IMR-90 (cell line): ENCODE measurements at regions not wholly inside any gene's neighbourhood (a gene's known extent, or its start where the extent isn't known, plus 50 kb on each side); places are given as distances from the start of the nearest gene placed in this dataset.

Source experiments
- ATAC-seq: fragments of 200-7000 bp; cut with Tn5 transposase; 2 replicates; pipeline ENCODE4 v1.9.1; 2020; ENCODE audit warnings: low read depth, mild to moderate bottlenecking, moderate library complexity
- BruUV-seq: library from RNA; stranded (reverse); fragments of 400-500 nt; replicated peaks from 2 replicates; lab custom pipeline; 2021; lab: Mats Ljungman, UMichigan
- CTCF ChIA-PET: fragments of 300-600 bp; formaldehyde crosslinking; extraction: SDS; loops from one replicate; lab custom pipeline; 2021; ENCODE audit warnings: antibody characterized with exemption; lab: Yijun Ruan, JAX
- POLR2A ChIA-PET: fragments of 300-600 bp; sonication (Branson Sonifier 250); formaldehyde crosslinking; loops from one replicate; lab custom pipeline; 2022; ENCODE audit warnings: antibody characterized with exemption; ENCODE audit not compliant: unreplicated experiment; lab: Charles Lee
- DNase-seq: peaks from one replicate; pipeline ENCODE4 v3.0.0; 2013
- H2AFZ ChIP-seq: replicated peaks from 2 replicates; pipeline ENCODE3; 2013; ENCODE audit warnings: low read length, mild to moderate bottlenecking; ENCODE audit not compliant: poor library complexity
- H2AK5ac ChIP-seq: 2 replicates; pipeline ENCODE4 v1.6.1; 2013; ENCODE audit warnings: low read depth, low read length, inconsistent platforms
- H2AK9ac ChIP-seq: replicated peaks from 2 replicates; pipeline ENCODE3; 2013; ENCODE audit warnings: mild to moderate bottlenecking, low read depth, low read length, moderate library complexity; ENCODE audit not compliant: poor library complexity
- H2BK120ac ChIP-seq: 2 replicates; pipeline ENCODE4 v1.6.1; 2013; ENCODE audit warnings: low read depth, low read length, inconsistent platforms
- H2BK15ac ChIP-seq: 3 replicates; pipeline ENCODE4 v1.6.1; 2013; ENCODE audit warnings: low read depth, low read length, inconsistent platforms
- H2BK20ac ChIP-seq: 2 replicates; pipeline ENCODE4 v1.6.1; 2013; ENCODE audit warnings: low read depth, mild to moderate bottlenecking, inconsistent platforms, low read length, moderate library complexity
- H2BK5ac ChIP-seq: 2 replicates; pipeline ENCODE4 v1.6.1; 2013; ENCODE audit warnings: mild to moderate bottlenecking, low read depth, low read length, inconsistent platforms; ENCODE audit not compliant: poor library complexity, severe bottlenecking
- H3K14ac ChIP-seq: replicated peaks from 2 replicates; pipeline ENCODE4 v1.6.1; 2013; ENCODE audit warnings: low read depth, low read length, inconsistent platforms
- H3K18ac ChIP-seq: 2 replicates; pipeline ENCODE4 v1.6.1; 2013; ENCODE audit warnings: low read depth, low read length, control low read depth
- H3K23ac ChIP-seq: 2 replicates; pipeline ENCODE4 v1.6.1; 2013; ENCODE audit warnings: low read depth, low read length, inconsistent platforms
- H3K27ac ChIP-seq: 2 replicates; pipeline ENCODE4 v1.5.1; 2013; ENCODE audit warnings: mild to moderate bottlenecking, control low read depth, low read length; ENCODE audit not compliant: insufficient read depth
- H3K27me3 ChIP-seq: 2 replicates; pipeline ENCODE4 v1.6.1; 2013; ENCODE audit warnings: low read length; ENCODE audit not compliant: control insufficient read depth, insufficient read depth
- H3K36me3 ChIP-seq: 2 replicates; pipeline ENCODE4 v1.6.1; 2013; ENCODE audit warnings: low read length, mixed read lengths; ENCODE audit not compliant: control insufficient read depth, insufficient read depth
- H3K4ac ChIP-seq: 2 replicates; pipeline ENCODE4 v1.6.1; 2013; ENCODE audit warnings: low read depth, low read length, inconsistent platforms
- H3K4me1 ChIP-seq: 2 replicates; pipeline ENCODE4 v1.6.1; 2013; ENCODE audit warnings: low read length, mixed read lengths; ENCODE audit not compliant: control insufficient read depth, insufficient read depth
- H3K4me2 ChIP-seq: 2 replicates; pipeline ENCODE4 v1.6.1; 2013; ENCODE audit warnings: low read depth, mild to moderate bottlenecking, control low read depth, low read length, moderate library complexity
- H3K4me3 ChIP-seq: 2 replicates; pipeline ENCODE4 v1.5.1; 2013; ENCODE audit warnings: low read depth, mild to moderate bottlenecking, control low read depth, low read length, moderate library complexity; ENCODE audit not compliant: insufficient read depth
- H3K56ac ChIP-seq: 2 replicates; pipeline ENCODE4 v1.6.1; 2013; ENCODE audit warnings: low read length, inconsistent platforms; ENCODE audit not compliant: insufficient read depth; ENCODE audit errors: extremely low read depth
- H3K79me1 ChIP-seq, 2 experiments: 2 replicates each; pipeline ENCODE4 v1.6.1; 2013; ENCODE audit warnings: low read length in 2 of 2, inconsistent platforms in 1 of 2, low read depth in 1 of 2
- H3K9ac ChIP-seq: 2 replicates; pipeline ENCODE4 v1.6.1; 2013; ENCODE audit warnings: low read depth, low read length, control low read depth
- H3K9me1 ChIP-seq: 2 replicates; pipeline ENCODE4 v1.6.1; 2013; ENCODE audit warnings: low read length, inconsistent platforms; ENCODE audit not compliant: insufficient read depth
- H3K9me3 ChIP-seq: 2 replicates; pipeline ENCODE4 v1.6.1; 2013; ENCODE audit warnings: low read length; ENCODE audit not compliant: control insufficient read depth, insufficient read depth
- H4K20me1 ChIP-seq: 2 replicates; pipeline ENCODE4 v1.6.1; 2013; ENCODE audit warnings: low read length, inconsistent platforms; ENCODE audit not compliant: insufficient read depth
- H4K5ac ChIP-seq: 2 replicates; pipeline ENCODE4 v1.6.1; 2013; ENCODE audit warnings: mild to moderate bottlenecking, low read depth, low read length, control low read depth
- H4K8ac ChIP-seq, 2 experiments: 2 replicates each; pipeline ENCODE4 v1.6.1; 2013; ENCODE audit warnings: low read depth in 2 of 2, low read length in 2 of 2, control low read depth in 1 of 2, inconsistent platforms in 1 of 2
- H4K91ac ChIP-seq: 2 replicates; pipeline ENCODE4 v1.6.1; 2013; ENCODE audit warnings: low read depth, low read length, inconsistent platforms; ENCODE audit not compliant: insufficient read depth
- CEBPB ChIP-seq: IDR thresholded peaks from 2 replicates; pipeline ENCODE4 v1.6.1; 2012; ENCODE audit warnings: low read depth, low read length, improper control_type of control experiment
- CHD1 ChIP-seq: IDR thresholded peaks from 2 replicates; pipeline ENCODE4 v1.6.1; 2012; ENCODE audit warnings: low read depth, low read length, improper control_type of control experiment
- FOS ChIP-seq: fragments of 150-350 bp; IDR thresholded peaks from 2 replicates; pipeline ENCODE4 v1.6.1; 2016; ENCODE audit warnings: low read depth, low read length
- MAZ ChIP-seq: IDR thresholded peaks from 2 replicates; pipeline ENCODE4 v1.6.1; 2012; ENCODE audit warnings: low read depth, mild to moderate bottlenecking, low read length, improper control_type of control experiment, moderate library complexity, borderline replicate concordance
- MXI1 ChIP-seq: IDR thresholded peaks from 2 replicates; pipeline ENCODE4 v1.6.1; 2012; ENCODE audit warnings: low read depth, mild to moderate bottlenecking, low read length, moderate library complexity, borderline replicate concordance
- NFE2L2 ChIP-seq: fragments of 150-350 bp; IDR thresholded peaks from 2 replicates; pipeline ENCODE4 v1.6.1; 2016; ENCODE audit warnings: low read depth, mild to moderate bottlenecking, low read length
- POLR2A ChIP-seq: IDR thresholded peaks from 2 replicates; pipeline ENCODE4 v1.6.1; 2012; ENCODE audit warnings: mild to moderate bottlenecking, low read depth, low read length
- RCOR1 ChIP-seq: IDR thresholded peaks from 2 replicates; pipeline ENCODE4 v1.6.1; 2012; ENCODE audit warnings: mild to moderate bottlenecking, low read length, improper control_type of control experiment; ENCODE audit not compliant: insufficient replicate concordance
- WGBS, 2 experiments: methylation state at CpG; one replicate each; pipeline versions ENCODE4 v1.1.5 to v1.1.7; 2013; ENCODE audit warnings: missing lambda C conversion rate in 2 of 2; ENCODE audit not compliant: insufficient read length in 1 of 2; ENCODE audit errors: extremely low coverage in 2 of 2; 5-methylcytosine and 5-hydroxymethylcytosine counted together
- dilution Hi-C: fragments of 300-500 bp; cut with HindIII; formaldehyde crosslinking; loops from one replicate; pipeline ENCODE4 v1.14.3; 2018; ENCODE audit warnings: low sequenced_read_pairs; ENCODE audit not compliant: unreplicated experiment
- in situ Hi-C: fragments of 300-500 bp; cut with MboI; formaldehyde crosslinking; loops from 3 replicates; pipeline ENCODE4 v1.14.3; 2019; ENCODE audit warnings: low sequenced_read_pairs, inconsistent platforms, mixed read lengths
- intact Hi-C: fragments of 100-400 bp; cut with micrococcal nuclease; formaldehyde crosslinking; loops from 2 replicates; pipeline ENCODE4 v1.10.0; 2022

GRCh38 chr7:13508586-13508985 is 480.9 kb downstream of the ETV1 start:
- ATAC-seq: no peak
- Histone ChIP-seq H2BK20ac (no peak overlapping the region), H3K4me2 (no peak overlapping the region), H3K9me1 (no peaks in the 10 kb centered on the region), H2AK5ac (no peak overlapping the region), H3K9me3 (no peaks in the 10 kb centered on the region), H3K79me1 (no peaks in the 10 kb centered on the region), H2BK5ac (no peak overlapping the region), H2AFZ (no peak overlapping the region), H3K4me1 (no peaks in the 10 kb centered on the region), H2BK120ac (no peak overlapping the region), H4K5ac (no peak overlapping the region), H4K20me1 (no peaks in the 10 kb centered on the region), H3K4me3 (no peak overlapping the region), H3K36me3 (no peaks in the 10 kb centered on the region), H3K56ac (no peak overlapping the region), H3K27me3 (no peaks in the 10 kb centered on the region), H3K9ac (no peak overlapping the region), H4K8ac (no peak overlapping the region), H3K4ac (no peak overlapping the region), H4K91ac (no peak overlapping the region), H2AK9ac (no peak overlapping the region), H3K23ac (no peak overlapping the region), H3K18ac (no peak overlapping the region), H2BK15ac (no peak overlapping the region), H3K27ac (no peak overlapping the region), H3K14ac (no peak overlapping the region)
- ChIA-PET CTCF (no interaction called here), POLR2A (no interaction called here)
- BruUV-seq: no TSS peak
- WGBS, 2 experiments: no CpG with 5 or more reads among the region's 1 CpG
- intact Hi-C loops: no loop called here
- TF ChIP-seq CHD1: no peak
- TF ChIP-seq POLR2A: no peak
- TF ChIP-seq MXI1: no peak
- TF ChIP-seq RCOR1: no peak
- no peak for TF ChIP-seq FOS
- no peak for TF ChIP-seq CEBPB
- no peak for TF ChIP-seq MAZ
- no peak for TF ChIP-seq NFE2L2
- in situ Hi-C loops: no loop called here
- no peak for DNase-seq
- dilution Hi-C loops: no loop called here
